Kidney capillary endothelial cell (primary cell): ENCODE measurements at regions not wholly inside any gene's neighbourhood (a gene's known extent, or its start where the extent isn't known, plus 50 kb on each side); places are given as distances from the start of the nearest gene placed in this dataset.
A peak's percentile ranks its signal among the peaks of the same experiment; 100 is the strongest.

Experiments
- DNase-seq: peaks from one replicate; pipeline ENCODE4 v3.0.0-alpha.2; 2018; ENCODE audit warnings: low spot score

- DNase-seq = no peak
These were observed 95.2 kb downstream of the ENGASE start for GRCh38 chr17:79169861-79170260.

GRCh38 chr17:79169366-79169765 lies 94.7 kb downstream of the ENGASE start:
- DNase-seq = no peak

GRCh38 chr17:79168486-79169055 lies 93.9 kb downstream of the ENGASE start:
- no peak for DNase-seq

- DNase-seq = no peak
These were observed 92.9 kb downstream of the ENGASE start for GRCh38 chr17:79167486-79167885.

- no peak for DNase-seq
These were observed 91.3 kb downstream of the ENGASE start for GRCh38 chr17:79165756-79166473.

- no peak for DNase-seq
These were observed 90.5 kb downstream of the ENGASE start for GRCh38 chr17:79164913-79165695.

GRCh38 chr17:79164408-79164807 lies 89.8 kb downstream of the ENGASE start:
- no peak for DNase-seq

- DNase-seq = no peak
These were observed 88.4 kb downstream of the ENGASE start for GRCh38 chr17:79163071-79163470.

- DNase-seq = no peak
These were observed 87.7 kb downstream of the ENGASE start for GRCh38 chr17:79162012-79162963.

- peak; percentile 94 for DNase-seq
These were observed 86.5 kb downstream of the ENGASE start for GRCh38 chr17:79160980-79161636.

GRCh38 chr17:79159926-79160325 lies 85.3 kb downstream of the ENGASE start:
- no peak for DNase-seq

- no peak for DNase-seq
These were observed 84.8 kb downstream of the ENGASE start for GRCh38 chr17:79159471-79159870.

GRCh38 chr17:79156463-79157095 lies 82.0 kb downstream of the ENGASE start:
- no peak for DNase-seq

- no peak for DNase-seq
These were observed 81.1 kb downstream of the ENGASE start for GRCh38 chr17:79155701-79156100.

- no peak for DNase-seq
These were observed 80.4 kb downstream of the ENGASE start for GRCh38 chr17:79154951-79155585.

- DNase-seq = no peak
These were observed 79.8 kb downstream of the ENGASE start for GRCh38 chr17:79154446-79154845.

GRCh38 chr17:79153367-79154130 lies 78.9 kb downstream of the ENGASE start:
- no peak for DNase-seq

GRCh38 chr17:79152636-79153035 lies 78.0 kb downstream of the ENGASE start:
- DNase-seq = no peak

- DNase-seq = no peak
These were observed 77.5 kb downstream of the ENGASE start for GRCh38 chr17:79152110-79152509.

- no peak for DNase-seq
These were observed 76.2 kb downstream of the ENGASE start for GRCh38 chr17:79150799-79151198.
